Renal cortical epithelial cell (primary cell): ENCODE measurements at regions not wholly inside any gene's neighbourhood (a gene's known extent, or its start where the extent isn't known, plus 50 kb on each side); places are given as distances from the start of the nearest gene placed in this dataset.

Source experiments
- DNase-seq: peaks from one replicate; pipeline ENCODE4 v3.0.0-alpha.2; 2011; ENCODE audit warnings: low read depth

GRCh38 chr4:159551281-159551680 is 448.4 kb downstream of the RAPGEF2 start:
- peak; percentile 10 for DNase-seq

- DNase-seq: no peak
Measured at GRCh38 chr4:159552979-159553768, 450.3 kb downstream of the RAPGEF2 start.

GRCh38 chr4:159555873-159556272 is 453.0 kb downstream of the RAPGEF2 start:
- DNase-seq: no peak

- DNase-seq: no peak
Measured at GRCh38 chr4:159562366-159562765, 459.5 kb downstream of the RAPGEF2 start.

- no peak for DNase-seq
Measured at GRCh38 chr4:159563257-159563656, 460.4 kb downstream of the RAPGEF2 start.

- no peak for DNase-seq
Measured at GRCh38 chr4:159564615-159565014, 461.7 kb downstream of the RAPGEF2 start.

GRCh38 chr4:159566786-159567185 is 463.9 kb downstream of the RAPGEF2 start:
- DNase-seq: no peak

- DNase-seq: no peak
Measured at GRCh38 chr4:159577241-159577640, 474.4 kb downstream of the RAPGEF2 start.

GRCh38 chr4:159582685-159583084 is 479.8 kb downstream of the RAPGEF2 start:
- DNase-seq: no peak

- DNase-seq: no peak
Measured at GRCh38 chr4:159592898-159593556, 490.1 kb downstream of the RAPGEF2 start.

- peak; percentile 79 for DNase-seq
Measured at GRCh38 chr4:159593681-159594080, 490.8 kb downstream of the RAPGEF2 start.

- DNase-seq: no peak
Measured at GRCh38 chr4:159594576-159594975, 491.7 kb downstream of the RAPGEF2 start.

- DNase-seq: peak; percentile 21
Measured at GRCh38 chr4:159595101-159595500, 492.2 kb downstream of the RAPGEF2 start.

- DNase-seq: no peak
Measured at GRCh38 chr4:159598602-159599001, 495.7 kb downstream of the RAPGEF2 start.

- peak; percentile 43 for DNase-seq
Measured at GRCh38 chr4:159600061-159600460, 497.2 kb downstream of the RAPGEF2 start.

GRCh38 chr4:159604781-159605180 is 501.9 kb downstream of the RAPGEF2 start:
- DNase-seq: no peak

- DNase-seq: peak; percentile 73
Measured at GRCh38 chr4:159606835-159607234, 504.0 kb downstream of the RAPGEF2 start.

- peak; percentile 72 for DNase-seq
Measured at GRCh38 chr4:159607809-159608208, 504.9 kb downstream of the RAPGEF2 start.

- DNase-seq: peak; percentile 70
Measured at GRCh38 chr4:159608436-159608835, 505.6 kb downstream of the RAPGEF2 start.

- no peak for DNase-seq
Measured at GRCh38 chr4:159632031-159632430, 529.2 kb downstream of the RAPGEF2 start.

- DNase-seq: peak; percentile 18
Measured at GRCh38 chr4:159639671-159640323, 536.9 kb downstream of the RAPGEF2 start.

GRCh38 chr4:159649237-159649636 is 546.4 kb downstream of the RAPGEF2 start:
- DNase-seq: no peak

- peak; percentile 39 for DNase-seq
Measured at GRCh38 chr4:159652871-159653270, 550.0 kb downstream of the RAPGEF2 start.
